ENCODE measurements at regions not wholly inside any gene's neighbourhood (a gene's known extent, or its start where the extent isn't known, plus 50 kb on each side); places are given as distances from the start of the nearest gene placed in this dataset.

DNA sequence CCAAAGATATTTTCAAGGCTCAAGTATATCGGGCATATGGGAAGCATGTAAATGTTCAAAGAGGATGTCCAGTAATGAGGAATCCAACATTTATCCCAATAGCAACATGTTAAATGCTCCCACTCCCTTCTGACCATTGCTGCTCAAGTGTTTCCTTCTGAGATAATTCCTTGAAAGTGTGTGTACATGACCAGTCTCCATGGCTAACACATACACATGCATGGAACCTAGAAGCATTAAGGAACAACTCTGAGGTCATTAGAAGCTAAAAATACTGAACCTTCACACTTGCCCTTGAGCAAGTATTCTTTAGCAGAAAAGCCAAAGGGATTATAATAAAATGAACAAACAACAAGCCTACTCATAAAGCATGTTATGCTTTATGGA lies 433.8 kb upstream of the TCF4 start:
- no peak for DNase-seq (ENCODE audit: low spot score)

GRCh38 chr18:56021136-56021808 lies 433.3 kb upstream of the TCF4 start:
- DNase-seq (ENCODE audit: low spot score) = no peak

- no peak for DNase-seq (ENCODE audit: low spot score)
Measured at GRCh38 chr18:56019908-56020307, 431.9 kb upstream of the TCF4 start.

DNA sequence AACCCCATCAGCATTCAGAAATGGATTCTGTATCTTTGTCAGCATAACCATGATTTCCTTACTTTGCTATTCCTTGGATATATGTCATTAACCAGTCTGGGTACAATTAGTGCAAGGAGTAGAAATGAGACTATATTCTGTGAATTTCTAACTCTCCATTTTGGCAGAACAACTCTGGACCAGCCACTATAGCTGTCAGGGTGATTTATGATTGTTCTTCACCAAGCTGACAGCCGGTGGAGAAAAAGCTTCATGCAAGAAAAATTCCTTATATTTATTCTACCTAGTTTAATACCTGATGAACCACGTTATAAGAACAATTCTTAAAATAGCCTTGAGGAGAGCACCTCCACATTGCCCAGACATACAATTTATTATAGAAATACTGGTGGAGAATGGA lies 431.2 kb upstream of the TCF4 start:
- no peak for DNase-seq (ENCODE audit: low spot score)

GRCh38 chr18:56009411-56009810 lies 421.4 kb upstream of the TCF4 start:
- DNase-seq (ENCODE audit: low spot score) = no peak

GRCh38 chr18:56003720-56004088 lies 415.7 kb upstream of the TCF4 start:
- peak; percentile 47 for DNase-seq (ENCODE audit: low spot score)

DNA sequence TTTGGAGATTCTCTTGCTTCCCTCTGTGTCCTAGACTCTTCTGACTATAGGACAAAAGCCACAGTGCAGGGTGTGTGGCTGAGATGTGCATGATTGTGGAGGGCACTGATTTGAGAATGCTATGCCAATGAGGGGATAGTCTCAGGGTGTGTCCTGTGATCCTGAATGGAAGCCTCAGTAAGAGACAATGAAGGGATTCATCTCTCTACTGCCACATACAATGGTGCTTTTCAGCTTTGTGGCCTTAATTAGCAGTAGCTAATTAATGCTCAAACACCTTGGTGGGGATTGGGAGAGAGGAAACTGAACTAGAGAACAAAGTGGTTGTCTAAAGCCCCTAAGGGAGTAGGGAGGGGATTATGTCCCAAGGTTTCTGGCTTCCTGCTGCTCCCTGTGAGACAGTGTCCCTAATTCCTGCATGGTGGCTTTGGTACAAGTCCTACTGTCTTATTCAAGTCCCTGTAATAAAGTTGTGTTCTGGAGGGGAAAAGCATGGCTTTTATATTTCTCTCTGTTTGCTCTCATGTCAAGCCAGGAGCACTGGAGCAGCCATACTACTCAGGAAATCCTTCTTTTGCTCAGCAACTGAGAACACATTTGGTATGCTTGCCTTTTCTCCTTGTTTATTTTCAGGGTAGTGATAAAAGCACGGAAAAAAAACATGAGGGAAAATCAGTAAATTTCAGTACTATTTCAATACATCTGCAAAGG lies 415.2 kb upstream of the TCF4 start:
- DNase-seq (ENCODE audit: low spot score) = peak; percentile 78

- no peak for DNase-seq (ENCODE audit: low spot score)
Measured at GRCh38 chr18:56001576-56001975, 413.6 kb upstream of the TCF4 start.

DNA sequence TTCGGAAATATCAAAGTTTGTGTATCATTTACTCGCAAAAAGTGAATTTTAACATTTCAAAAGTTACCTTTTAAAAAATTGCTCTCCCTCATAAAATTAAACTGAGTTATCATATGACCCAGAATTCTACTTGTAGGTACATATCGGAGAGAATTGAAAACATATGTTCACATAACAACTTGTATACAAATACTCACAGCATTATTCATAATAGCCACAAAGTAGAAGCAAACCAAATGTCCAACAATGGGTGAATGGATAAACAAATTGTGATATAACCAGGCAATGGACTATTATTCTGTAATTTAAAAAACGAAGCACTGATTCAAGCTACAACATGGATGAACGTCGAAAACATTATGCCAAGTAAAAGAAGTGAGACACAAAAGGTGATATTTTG lies 412.0 kb upstream of the TCF4 start:
- DNase-seq (ENCODE audit: low spot score) = no peak

DNA sequence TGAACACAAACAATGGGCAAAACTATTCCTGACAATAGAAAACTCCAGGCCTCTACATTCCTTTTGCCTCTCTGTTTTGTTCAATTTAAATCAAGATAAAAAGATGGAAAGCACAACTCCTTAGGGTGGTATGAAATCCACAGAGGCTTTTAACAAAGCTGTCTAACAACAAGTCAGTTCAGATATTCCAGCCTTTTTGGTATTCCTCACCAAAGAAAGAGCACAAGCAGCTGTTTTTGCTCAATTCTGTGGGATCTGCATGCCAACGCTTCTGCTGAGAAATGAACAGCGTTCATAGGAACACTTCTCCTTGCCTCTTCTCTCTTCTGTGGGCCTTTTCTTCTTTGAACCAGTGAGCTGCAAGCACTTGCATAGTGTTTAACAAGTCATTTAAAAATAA lies 411.6 kb upstream of the TCF4 start:
- DNase-seq (ENCODE audit: low spot score) = no peak

DNA sequence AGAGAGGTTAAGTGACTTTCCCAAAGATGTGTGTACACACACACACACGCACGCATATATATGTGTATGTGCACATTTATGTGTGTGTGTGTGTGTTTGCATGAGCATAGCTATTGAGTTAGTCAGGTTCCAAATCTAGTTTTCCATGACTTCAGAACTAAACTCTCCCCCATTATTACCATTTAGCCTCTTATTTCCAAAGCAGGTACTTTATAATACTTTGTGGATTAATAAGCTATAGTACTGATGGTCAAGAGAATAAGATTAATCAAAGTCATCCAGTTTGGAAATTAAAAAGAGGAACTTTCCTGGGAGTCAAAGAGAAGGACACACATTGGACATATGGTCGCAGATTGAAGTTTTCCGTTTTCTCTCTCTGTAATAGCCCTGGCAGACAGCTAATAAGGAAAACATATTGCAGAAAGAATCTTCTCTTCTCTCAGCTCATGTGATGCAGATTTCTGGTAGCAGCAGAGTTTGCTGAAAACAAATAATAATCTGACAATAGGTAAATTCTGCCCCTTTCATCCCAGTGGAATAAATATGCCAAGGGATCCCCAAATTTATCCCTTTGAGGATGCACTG lies 410.9 kb upstream of the TCF4 start:
- DNase-seq (ENCODE audit: low spot score) = no peak

GRCh38 chr18:55998071-55998522 lies 410.1 kb upstream of the TCF4 start:
- DNase-seq (ENCODE audit: low spot score) = peak; percentile 92

DNA sequence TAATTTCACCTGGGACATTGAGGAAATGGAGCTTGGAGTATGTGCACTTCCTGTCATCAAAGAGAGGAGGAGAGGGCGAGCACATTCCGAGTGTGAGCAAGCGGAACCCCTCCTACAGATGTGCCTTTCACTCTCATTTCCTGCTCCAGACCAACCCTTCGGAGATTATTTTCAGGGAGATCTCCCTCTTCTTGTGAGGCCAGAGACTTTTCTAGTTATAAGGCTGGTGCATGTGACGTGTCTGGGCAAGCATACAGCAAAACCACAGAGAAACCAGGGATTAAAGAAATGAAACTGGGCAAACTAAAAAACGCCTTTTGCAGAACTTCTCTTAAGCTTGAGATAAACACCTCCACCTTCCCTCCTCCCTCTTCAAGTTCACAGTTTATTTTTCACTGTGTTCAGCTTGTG lies 409.2 kb upstream of the TCF4 start:
- DNase-seq (ENCODE audit: low spot score) = peak; percentile 51

DNA sequence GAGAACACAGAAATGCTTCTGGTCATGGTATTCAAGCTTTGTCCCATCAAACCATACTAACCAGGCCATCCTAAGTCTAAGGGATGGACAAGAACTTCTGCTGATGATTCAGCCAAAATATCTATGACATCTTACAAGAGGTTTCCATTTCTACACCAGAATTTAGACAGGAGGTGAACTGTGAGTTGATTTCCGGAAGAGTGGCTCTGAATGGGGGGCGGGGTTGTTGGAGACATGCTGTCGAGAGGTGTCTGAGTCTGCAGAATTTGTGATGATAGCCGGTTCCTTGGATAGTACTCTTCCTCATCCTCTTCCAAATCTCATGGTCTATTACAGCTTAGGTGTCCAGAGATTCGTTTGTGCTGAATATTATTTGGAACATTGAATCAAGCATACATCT lies 408.7 kb upstream of the TCF4 start:
- no peak for DNase-seq (ENCODE audit: low spot score)

- DNase-seq (ENCODE audit: low spot score) = no peak
Measured at GRCh38 chr18:55990186-55990585, 402.2 kb upstream of the TCF4 start.

GRCh38 chr18:55988537-55988936 lies 400.5 kb upstream of the TCF4 start:
- DNase-seq (ENCODE audit: low spot score) = no peak

- no peak for DNase-seq (ENCODE audit: low spot score)
Measured at GRCh38 chr18:55983433-55983832, 395.4 kb upstream of the TCF4 start.

DNA sequence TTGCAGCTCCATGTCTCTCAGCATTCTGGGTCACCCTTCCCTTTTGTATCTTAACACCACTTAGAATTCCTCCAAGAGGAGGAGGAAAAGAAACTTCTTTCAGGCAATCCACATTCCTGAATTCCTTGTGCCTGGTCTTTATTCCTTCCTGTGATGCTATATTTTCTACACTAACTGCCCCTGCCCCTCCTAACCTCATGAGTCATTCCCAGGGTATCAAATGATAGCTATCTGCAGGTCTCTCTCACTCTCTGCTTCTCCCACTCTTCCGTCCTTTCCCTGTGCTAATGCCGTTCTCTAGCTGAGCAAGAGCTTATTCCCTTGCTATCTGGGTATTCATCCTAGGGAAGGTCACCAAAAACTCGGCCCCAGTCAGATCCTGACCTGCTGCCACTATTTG lies 395.0 kb upstream of the TCF4 start:
- DNase-seq (ENCODE audit: low spot score) = no peak

DNA sequence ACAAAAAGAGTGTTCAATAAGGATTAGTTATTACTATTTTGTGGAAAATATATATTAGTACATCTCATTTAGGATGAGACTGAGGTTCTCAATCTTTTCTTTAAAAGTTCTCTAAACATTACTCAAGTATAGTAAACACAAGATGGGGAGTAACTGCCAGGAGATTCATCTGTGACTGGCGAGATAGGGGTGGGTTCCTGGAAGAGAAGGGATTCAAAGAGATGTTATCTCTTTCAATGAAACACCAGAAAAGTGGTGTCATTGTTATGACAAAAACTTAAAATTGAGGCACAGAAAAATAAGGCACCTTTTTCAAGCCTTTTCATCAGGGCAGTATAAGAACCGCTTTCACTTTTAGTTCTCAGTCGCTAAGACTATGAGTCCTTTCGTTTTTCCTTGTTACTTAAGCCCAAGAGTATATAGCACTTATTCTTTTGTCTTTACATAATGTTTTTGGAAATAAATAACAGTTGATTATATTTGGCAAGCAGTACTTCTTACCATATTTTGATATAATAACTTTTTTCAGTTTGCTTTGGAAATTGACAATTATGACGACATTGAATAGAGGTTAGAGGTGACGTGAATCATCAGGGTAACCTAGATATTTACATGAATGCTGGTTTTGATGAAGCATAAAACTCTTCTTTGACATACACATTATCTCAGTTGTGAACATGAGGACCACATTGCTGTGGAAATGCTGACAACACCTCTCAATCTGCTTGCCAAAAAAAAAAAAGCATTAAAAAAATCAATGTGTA lies 393.9 kb upstream of the TCF4 start:
- no peak for DNase-seq (ENCODE audit: low spot score)

GRCh38 chr18:55974521-55974920 lies 386.5 kb upstream of the TCF4 start:
- no peak for DNase-seq (ENCODE audit: low spot score)

DNA sequence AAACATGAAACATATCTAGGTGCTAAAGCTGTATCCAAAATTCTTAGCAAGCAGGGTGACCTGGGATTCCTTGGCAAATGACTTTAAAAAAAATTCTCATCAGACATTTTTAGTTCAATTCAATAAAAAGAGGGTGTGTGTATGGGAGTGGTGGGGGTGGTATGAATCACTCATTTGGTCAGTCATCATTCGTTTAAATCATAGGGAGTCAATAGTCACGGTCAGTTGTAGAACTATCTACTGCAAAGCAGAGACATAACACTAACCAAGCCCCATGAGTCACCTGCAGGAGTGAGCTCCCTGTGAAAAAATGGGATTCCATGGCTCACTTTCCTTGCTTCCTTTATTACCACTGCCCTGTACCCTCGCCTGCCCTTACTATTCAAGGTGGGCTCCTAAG lies 380.6 kb upstream of the TCF4 start:
- no peak for DNase-seq (ENCODE audit: low spot score)

GRCh38 chr18:55967019-55967418 lies 379.0 kb upstream of the TCF4 start:
- DNase-seq (ENCODE audit: low spot score) = no peak

GRCh38 chr18:55964171-55964570 lies 376.2 kb upstream of the TCF4 start:
- no peak for DNase-seq (ENCODE audit: low spot score)

Data from globus pallidus (tissue), 1 donor.